HG03196 (cell line): ENCODE measurements at regions not wholly inside any gene's neighbourhood (a gene's known extent, or its start where the extent isn't known, plus 50 kb on each side); places are given as distances from the start of the nearest gene placed in this dataset.
A peak's percentile ranks its signal among the peaks of the same experiment; 100 is the strongest.
"Not testable (repeated sequence)": the region's sequence is repeated elsewhere in the genome, so short reads cannot be mapped to it uniquely, and the experiment has no call there.

ENCODE experiments used
- ATAC-seq: cut with Tn5 transposase; IDR thresholded peaks from one replicate; pipeline ENCODE4 v1.9.1; 2021; ENCODE audit not compliant: unreplicated experiment

GRCh38 chr2:39487398-39488250 lies 50.5 kb upstream of the MAP4K3 start:
- no peak for ATAC-seq

DNA sequence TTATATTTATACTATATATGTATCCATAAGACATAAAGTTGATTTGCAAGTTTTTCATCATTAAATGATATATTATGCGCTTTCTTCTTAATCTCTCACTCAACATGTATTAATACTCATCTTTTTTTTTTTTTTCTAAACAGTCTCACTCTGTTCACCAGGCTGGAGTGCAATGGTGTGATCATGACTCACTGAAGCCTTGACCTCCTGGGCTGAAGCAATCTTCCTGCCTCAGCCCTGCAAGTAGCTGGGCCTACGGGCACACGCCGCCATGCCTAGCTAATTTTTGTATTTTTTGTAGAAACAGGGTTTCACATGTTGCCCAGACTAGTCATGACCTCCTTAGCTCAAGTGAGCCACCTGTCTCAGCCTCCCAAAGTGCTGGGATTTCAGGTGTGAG lies 51.4 kb upstream of the MAP4K3 start:
- ATAC-seq = no peak

GRCh38 chr2:39490586-39490985 lies 53.5 kb upstream of the MAP4K3 start:
- no peak for ATAC-seq

DNA sequence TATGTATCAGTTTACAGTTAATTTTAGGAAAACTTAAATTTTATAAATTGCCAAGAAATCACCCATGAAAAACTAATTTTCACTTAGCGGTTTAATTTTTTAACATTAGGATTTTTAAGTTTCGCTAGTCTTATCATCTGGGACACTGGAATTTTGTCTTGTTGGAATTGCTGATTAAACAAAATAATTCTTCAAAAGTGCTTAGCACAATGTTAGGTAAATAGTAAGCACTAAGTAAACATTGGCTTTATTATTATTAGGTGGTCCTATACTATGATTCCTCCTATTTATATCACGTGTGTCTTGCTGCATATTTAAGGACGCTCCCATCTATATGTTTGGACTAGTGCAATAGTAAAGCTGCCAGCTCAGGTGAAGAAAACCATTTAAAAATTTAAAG lies 54.6 kb upstream of the MAP4K3 start:
- ATAC-seq = no peak

DNA sequence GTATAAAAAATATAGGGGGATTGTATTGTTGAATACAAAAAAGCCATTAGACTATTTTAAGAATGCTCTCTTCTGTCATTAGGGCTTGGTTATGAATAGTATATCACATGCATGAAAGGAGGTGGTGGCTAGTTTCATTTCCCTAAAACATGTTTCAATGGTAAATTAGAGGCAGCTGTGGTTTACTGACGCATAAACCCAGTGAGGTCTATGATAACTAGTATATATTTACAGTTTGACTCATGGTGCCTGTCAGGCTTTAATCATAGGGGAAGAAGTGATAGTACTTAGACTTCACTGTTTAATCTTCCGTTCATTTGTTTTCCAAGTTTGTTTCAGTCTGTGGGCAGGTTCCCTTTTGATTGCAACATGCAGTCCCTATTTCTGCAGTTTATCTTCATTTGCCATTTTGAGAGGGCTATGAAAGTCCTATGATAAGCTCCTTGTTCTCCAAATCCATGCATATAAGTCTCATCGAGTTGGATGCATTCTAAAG lies 55.1 kb upstream of the MAP4K3 start:
- peak; percentile 97 for ATAC-seq

DNA sequence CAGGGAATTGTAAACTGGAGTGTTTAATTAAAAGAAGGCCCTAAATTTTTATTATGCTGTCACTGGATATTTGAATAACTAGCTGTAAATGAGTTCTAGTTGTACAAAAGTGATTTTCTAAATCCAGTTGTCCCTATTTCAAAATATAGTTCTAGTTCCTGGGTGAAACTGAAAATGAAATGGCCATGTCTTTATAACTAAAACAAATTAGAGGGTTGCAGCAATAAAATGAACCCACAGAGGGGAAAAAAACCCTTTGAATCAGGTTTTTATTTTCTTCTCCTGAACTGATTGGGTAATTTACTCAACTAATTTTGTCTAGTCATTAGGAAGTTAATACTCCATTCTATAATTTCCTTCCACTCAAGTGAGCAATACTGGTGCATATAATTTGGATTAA lies 55.6 kb upstream of the MAP4K3 start:
- ATAC-seq = no peak

DNA sequence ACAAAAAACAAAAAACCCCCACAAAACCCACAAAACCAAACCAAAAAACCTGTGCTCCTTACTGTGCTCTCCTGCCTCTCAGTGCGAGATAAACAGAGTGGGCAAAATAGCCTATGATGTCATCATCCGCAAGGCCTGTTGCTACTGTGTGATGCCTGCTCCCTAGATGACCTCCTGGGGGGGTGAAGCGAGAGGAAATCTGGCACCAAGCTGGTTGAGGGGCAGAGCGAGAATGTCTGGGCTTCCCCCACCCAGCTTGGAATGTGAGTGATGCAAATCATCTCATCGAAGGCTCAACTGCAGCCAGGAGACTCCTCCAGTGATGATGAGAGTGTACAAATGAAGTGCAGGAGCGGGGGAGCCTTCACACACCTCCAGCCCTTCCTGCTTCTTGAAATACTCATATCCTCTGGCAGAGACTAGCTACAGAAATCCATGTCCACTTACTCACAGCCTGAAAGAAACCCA lies 57.7 kb upstream of the MAP4K3 start:
- ATAC-seq = peak; percentile 45

DNA sequence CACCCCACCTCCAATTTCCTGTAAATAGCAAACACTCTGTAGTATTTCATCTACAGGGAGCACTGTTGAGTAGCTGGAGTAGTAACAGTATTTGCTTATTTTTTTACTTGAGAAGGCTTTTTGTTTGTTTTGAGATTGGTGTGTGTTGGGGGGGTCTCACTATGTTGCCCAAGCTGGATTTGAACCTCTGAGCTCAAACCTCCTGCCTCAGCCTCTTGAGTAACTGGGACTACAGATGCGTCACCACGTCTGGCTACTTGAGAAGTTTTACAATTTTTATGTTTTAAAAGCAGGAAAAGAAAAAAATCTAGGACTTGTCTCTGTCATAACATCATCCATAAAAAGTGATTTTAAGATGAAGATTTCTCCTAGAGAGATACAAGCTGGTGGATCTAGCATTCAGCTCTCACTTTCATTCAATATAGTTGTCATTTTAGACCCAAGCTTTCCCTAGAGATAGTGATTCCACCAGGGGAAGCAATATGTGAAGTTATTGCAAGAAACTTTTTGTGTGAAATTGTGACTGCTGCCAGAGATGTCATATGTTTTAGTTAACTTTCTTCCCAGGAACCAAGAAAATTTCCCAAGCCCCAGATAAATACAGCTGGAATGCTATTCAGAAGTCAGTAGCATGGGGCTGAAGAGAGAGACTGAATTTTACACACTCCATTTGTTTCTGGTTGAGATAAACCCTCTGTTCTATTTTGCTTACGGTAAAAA lies 60.2 kb upstream of the MAP4K3 start:
- no peak for ATAC-seq

- ATAC-seq = not testable (repeated sequence)
Observed at GRCh38 chr2:39498176-39498575, 61.1 kb upstream of the MAP4K3 start.

DNA sequence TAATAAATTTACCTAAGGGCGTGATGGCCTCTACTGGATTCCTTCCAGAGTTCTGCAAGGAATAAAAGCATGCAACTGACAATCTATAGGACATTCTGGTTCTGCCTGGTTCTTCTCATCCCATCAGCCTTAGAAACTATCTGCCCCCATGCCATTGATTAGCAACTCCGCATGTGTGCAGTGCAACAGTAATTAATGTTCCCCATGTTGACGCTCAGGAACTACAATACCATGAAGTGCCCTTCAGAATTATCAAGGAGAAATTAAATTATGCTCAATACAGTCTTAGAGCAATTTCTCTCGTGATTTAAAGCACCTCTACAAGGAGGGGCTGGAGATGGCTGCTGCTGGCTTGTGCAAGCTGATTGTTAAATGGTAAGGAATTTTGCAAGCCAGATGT lies 61.7 kb upstream of the MAP4K3 start:
- no peak for ATAC-seq

DNA sequence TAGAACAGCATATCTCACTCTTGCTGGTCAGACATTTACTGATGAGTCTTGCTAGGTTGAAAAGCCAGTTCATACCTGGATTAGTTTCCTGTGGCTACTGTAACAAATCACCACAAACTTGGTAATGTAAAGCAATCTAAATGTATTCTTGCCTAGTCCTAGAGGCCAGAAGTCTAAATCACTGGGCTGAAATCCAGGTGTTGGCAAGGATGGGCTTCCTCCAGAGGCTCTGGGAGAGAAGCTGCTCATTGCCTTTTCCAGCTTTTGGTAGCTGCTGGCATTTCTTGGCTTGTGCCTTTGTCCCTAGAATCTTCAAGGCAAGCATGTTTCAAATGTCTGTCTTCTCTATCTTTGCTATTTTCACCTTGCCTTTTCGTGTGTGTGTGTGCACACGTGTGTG lies 62.3 kb upstream of the MAP4K3 start:
- no peak for ATAC-seq

- no peak for ATAC-seq
Observed at GRCh38 chr2:39501412-39501811, 64.3 kb upstream of the MAP4K3 start.

GRCh38 chr2:39503277-39503676 lies 66.2 kb upstream of the MAP4K3 start:
- no peak for ATAC-seq

- no peak for ATAC-seq
Observed at GRCh38 chr2:39504790-39505335, 67.8 kb upstream of the MAP4K3 start.

- ATAC-seq = no peak
Observed at GRCh38 chr2:39506215-39506614, 69.1 kb upstream of the MAP4K3 start.

DNA sequence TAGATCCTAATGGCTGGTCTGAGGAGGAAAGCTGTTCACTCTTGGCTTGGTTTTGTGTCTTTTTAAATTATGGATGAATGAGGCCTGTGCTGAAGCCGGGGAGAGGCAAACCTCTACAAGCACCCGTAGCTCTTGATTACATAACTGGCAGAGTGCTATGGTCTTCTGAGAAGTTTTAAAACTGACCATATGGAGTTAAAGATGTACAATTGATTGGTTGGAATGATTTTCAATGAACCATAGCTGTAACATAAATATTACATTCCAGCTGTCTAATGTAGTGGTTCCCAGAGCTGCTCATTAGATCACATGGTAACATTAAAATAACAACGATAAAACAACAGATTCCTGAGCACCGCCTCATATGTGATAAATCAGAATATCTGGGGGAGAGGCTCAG lies 71.1 kb upstream of the MAP4K3 start:
- no peak for ATAC-seq

DNA sequence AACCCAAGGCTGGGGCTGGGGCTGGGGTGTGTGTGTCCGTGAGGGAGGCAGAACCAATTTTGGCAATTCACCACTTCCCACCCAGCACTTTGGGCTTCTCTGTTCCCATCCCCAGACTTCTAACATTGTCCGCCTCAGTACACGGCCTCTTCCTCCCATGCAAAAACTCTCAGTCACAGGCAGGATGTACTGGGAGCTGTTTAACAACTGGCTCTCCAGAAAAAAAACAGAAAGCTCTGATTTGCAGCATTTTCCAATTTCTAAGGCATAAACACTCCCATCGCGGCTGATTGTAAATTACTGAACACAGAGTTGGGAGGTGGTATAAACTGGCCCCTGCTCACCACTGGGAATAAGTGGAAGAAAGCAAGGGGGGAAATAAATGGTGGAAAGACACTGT lies 73.1 kb upstream of the MAP4K3 start:
- no peak for ATAC-seq

DNA sequence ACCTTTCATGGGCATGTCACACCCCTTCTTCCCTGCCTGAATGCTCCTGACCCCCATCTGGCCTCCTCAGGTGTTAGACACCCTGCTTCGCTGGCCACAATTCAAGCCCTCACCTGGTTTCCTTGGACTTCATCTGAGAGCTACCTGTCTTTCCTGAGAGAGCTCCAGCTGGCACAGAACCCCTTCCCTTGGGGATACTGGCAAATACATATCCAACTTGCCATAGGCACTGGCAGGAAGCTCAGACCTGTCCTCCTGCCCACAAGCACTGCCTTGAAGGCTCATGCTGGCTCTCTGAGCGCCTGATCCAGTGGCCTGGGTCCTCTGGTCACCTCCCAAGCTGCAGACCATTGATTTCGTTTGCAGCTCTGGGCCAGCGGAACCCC lies 74.1 kb upstream of the MAP4K3 start:
- no peak for ATAC-seq

DNA sequence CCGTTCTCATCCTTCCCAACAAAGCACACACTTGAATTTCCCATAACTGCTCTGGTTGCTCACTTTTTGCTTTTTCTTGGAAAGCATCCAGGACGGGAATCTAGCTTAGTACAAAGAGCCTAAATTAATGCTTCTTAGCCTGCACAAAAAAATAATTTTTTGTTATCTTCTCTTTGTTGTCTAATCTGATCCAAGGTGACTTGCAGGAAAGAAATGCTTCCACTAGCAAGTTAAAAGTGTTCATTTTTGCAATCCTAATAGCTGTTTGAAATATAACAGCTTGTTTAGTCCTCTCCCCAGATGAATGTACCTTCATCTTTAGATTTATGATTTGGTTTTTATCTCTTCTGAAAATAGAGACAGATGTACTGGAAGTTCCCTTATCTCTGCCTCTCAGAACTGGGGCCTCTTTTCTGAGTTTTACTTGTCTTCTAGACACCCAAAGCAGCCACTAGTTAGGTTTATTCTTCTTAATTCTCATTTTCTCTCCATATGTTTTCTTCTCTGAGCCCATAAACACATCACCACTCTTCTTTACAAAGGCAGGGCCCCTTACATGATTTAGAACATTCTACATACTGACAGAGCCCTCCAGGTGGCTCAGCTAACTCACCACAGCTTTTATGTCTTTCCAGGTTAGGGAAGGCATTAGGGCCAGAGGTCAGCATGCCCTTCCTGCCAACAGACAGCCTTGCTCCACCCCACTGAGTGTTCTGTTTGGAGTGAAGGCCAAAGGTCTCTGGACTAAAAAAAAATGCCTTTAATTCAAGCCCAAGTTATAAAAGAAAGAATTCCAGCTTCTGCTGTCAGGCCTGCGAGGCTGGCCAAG lies 74.7 kb upstream of the MAP4K3 start:
- no peak for ATAC-seq

GRCh38 chr2:39512434-39512935 lies 75.4 kb upstream of the MAP4K3 start:
- no peak for ATAC-seq

DNA sequence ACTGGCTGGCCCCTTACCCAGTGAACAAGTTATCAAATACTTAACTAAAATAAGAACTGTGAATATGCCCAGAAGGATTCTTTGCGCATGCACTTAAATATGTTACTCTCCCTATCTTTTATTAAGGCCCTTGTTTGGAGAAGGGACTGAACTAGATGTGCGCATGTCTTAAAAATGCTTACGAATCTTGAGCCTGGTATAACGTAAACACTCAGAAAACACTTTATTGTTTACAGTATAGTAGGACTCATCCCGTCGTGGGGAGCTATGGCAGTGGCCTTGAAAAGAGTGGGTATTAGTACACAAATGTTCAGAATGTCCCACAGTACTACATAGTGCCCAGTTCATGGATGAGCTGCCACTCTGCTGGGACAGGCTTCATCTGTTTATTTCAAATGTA lies 75.9 kb upstream of the MAP4K3 start:
- no peak for ATAC-seq
